ENCODE measurements at regions not wholly inside any gene's neighbourhood (a gene's known extent, or its start where the extent isn't known, plus 50 kb on each side); places are given as distances from the start of the nearest gene placed in this dataset.

- no peak for DNase-seq
- intact Hi-C loops (cut with DNase I; ENCODE audit: low total_unique reads), result no loop called here
- H3K27me3 ChIP-seq (replicated peaks in 1 of 7), result peaks cover 0 to 46% (median 11%) of the 10 kb centered on the region in 7 donors
Measured at GRCh38 chr17:45688353-45688752, 95.8 kb upstream of the CRHR1 start.

GRCh38 chr17:45688820-45689219 lies 95.3 kb upstream of the CRHR1 start:
- Histone ChIP-seq H3K27ac (no peak overlapping the region), H3K27me3 (replicated peaks in 1 of 7) (peaks cover 0 to 47% (median 11%) of the 10 kb centered on the region in 7 donors), H3K9me3 (no peaks in the 10 kb centered on the region), H3K4me3 (no peak overlapping the region), H3K36me3 (no peaks in the 10 kb centered on the region), H3K4me1 (no peaks in the 10 kb centered on the region)
- intact Hi-C loops (cut with DNase I; ENCODE audit: low total_unique reads), result no loop called here
- no peak for DNase-seq
- TF ChIP-seq POLR2AphosphoS5 (IDR thresholded peaks at IDR 0.05), result no peak
- TF ChIP-seq POLR2A (IDR thresholded peaks at IDR 0.05), result no peak
- WGBS, 5 donors, result 76 to 91% (median 83%) methylated on average over 5 to 7 of the region's 7 CpGs

More at GRCh38 chr17:45688353-45688752, 95.8 kb upstream of the CRHR1 start:
- Histone ChIP-seq H3K27ac (no peak overlapping the region), H3K36me3 (no peaks in the 10 kb centered on the region), H3K4me3 (no peak overlapping the region), H3K9me3 (no peaks in the 10 kb centered on the region), H3K4me1 (no peaks in the 10 kb centered on the region)
- TF ChIP-seq POLR2AphosphoS5 (IDR thresholded peaks at IDR 0.05), result no peak
- TF ChIP-seq POLR2A (IDR thresholded peaks at IDR 0.05), result no peak
- TF ChIP-seq CTCF (IDR thresholded peaks at IDR 0.05 in 8 of 11, conservative IDR thresholded peaks at IDR 0.05 in 3 of 11), result no peak
- 68 to 81% (median 78%) methylated on average over 9 to 10 of the region's 10 CpGs for WGBS, 5 donors

- 84 to 90% (median 88%) methylated on average over 6 of the region's 6 CpGs for WGBS, 5 donors
- H3K36me3 ChIP-seq, result no peaks in the 10 kb centered on the region
- DNase-seq, result no peak
- intact Hi-C loops (cut with DNase I; ENCODE audit: low total_unique reads), result no loop called here
- H3K4me3 ChIP-seq, result no peak overlapping the region
- no peaks in the 10 kb centered on the region for H3K4me1 ChIP-seq
- H3K27ac ChIP-seq, result no peak overlapping the region
- H3K27me3 ChIP-seq (replicated peaks in 1 of 7), result peaks cover 0 to 50% (median 11%) of the 10 kb centered on the region in 7 donors
- TF ChIP-seq POLR2AphosphoS5 (IDR thresholded peaks at IDR 0.05) (no peak), CTCF (IDR thresholded peaks at IDR 0.05 in 8 of 11, conservative IDR thresholded peaks at IDR 0.05 in 3 of 11) (no peak), POLR2A (IDR thresholded peaks at IDR 0.05) (no peak)
- H3K9me3 ChIP-seq, result no peaks in the 10 kb centered on the region
Measured at GRCh38 chr17:45689451-45689850, 94.7 kb upstream of the CRHR1 start.

- TF ChIP-seq CTCF (IDR thresholded peaks at IDR 0.05 in 8 of 11, conservative IDR thresholded peaks at IDR 0.05 in 3 of 11) (no peak), POLR2A (IDR thresholded peaks at IDR 0.05) (no peak), POLR2AphosphoS5 (IDR thresholded peaks at IDR 0.05) (no peak)
- Histone ChIP-seq H3K27ac (no peak overlapping the region), H3K36me3 (no peaks in the 10 kb centered on the region), H3K27me3 (replicated peaks in 1 of 7) (peaks cover 0 to 56% (median 11%) of the 10 kb centered on the region in 7 donors), H3K4me3 (no peak overlapping the region), H3K4me1 (no peaks in the 10 kb centered on the region), H3K9me3 (no peaks in the 10 kb centered on the region)
- 52 to 59% (median 58%) methylated on average over 13 of the region's 13 CpGs for WGBS, 5 donors
- DNase-seq, result no peak
- intact Hi-C loops (cut with DNase I; ENCODE audit: low total_unique reads), result no loop called here
Measured at GRCh38 chr17:45690625-45691275, 93.4 kb upstream of the CRHR1 start.
